HUES6 (cell line): ENCODE measurements at regions not wholly inside any gene's neighbourhood (a gene's known extent, or its start where the extent isn't known, plus 50 kb on each side); places are given as distances from the start of the nearest gene placed in this dataset.

Experiments
- H3K27ac ChIP-seq: 2 replicates; pipeline ENCODE4 v1.7.0; 2013; ENCODE audit warnings: low read depth, mild to moderate bottlenecking, low read length, inconsistent platforms
- H3K27me3 ChIP-seq: 2 replicates; pipeline ENCODE4 v1.6.1; 2013; ENCODE audit warnings: low read length; ENCODE audit not compliant: control insufficient read depth, insufficient read depth
- H3K36me3 ChIP-seq: 2 replicates; pipeline ENCODE4 v1.6.1; 2013; ENCODE audit warnings: low read length; ENCODE audit not compliant: control insufficient read depth, insufficient read depth
- H3K4me1 ChIP-seq: 2 replicates; pipeline ENCODE4 v1.6.1; 2013; ENCODE audit warnings: low read length; ENCODE audit not compliant: control insufficient read depth, insufficient read depth
- H3K4me3 ChIP-seq: 2 replicates; pipeline ENCODE4 v1.5.1; 2013; ENCODE audit warnings: low read depth, low read length
- H3K9ac ChIP-seq: one replicate; pipeline ENCODE4 v1.6.1; 2013; ENCODE audit warnings: mild to moderate bottlenecking, low read length
- H3K9me3 ChIP-seq: 2 replicates; pipeline ENCODE4 v1.6.1; 2013; ENCODE audit warnings: low read depth, low read length; ENCODE audit not compliant: control insufficient read depth, insufficient read depth

DNA sequence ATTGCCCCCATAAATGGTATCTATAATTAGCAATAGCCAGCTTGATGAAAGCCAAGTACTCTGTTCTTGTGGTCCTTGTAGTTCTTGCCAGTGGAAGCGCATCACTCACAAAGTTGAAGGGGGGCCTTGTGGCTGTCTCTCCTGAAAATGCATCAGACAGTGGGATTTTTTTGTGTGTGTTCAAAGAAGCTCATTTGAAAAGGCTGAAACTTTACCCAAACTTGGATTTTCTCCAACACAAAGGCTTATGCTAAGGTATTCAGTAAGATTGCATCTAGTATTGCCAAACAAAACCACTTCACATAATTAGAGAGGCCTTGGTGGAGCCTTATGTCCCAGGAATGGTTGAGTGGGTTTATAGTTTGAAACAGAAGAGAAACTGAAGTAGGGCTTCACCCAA lies 216.7 kb upstream of the TMTC1 start:
- Histone ChIP-seq H3K36me3 (no peaks in the 10 kb centered on the region), H3K4me1 (no peaks in the 10 kb centered on the region), H3K4me3 (no peak overlapping the region), H3K27ac (no peak overlapping the region), H3K9me3 (no peaks in the 10 kb centered on the region), H3K9ac (no peak overlapping the region), H3K27me3 (no peaks in the 10 kb centered on the region)

DNA sequence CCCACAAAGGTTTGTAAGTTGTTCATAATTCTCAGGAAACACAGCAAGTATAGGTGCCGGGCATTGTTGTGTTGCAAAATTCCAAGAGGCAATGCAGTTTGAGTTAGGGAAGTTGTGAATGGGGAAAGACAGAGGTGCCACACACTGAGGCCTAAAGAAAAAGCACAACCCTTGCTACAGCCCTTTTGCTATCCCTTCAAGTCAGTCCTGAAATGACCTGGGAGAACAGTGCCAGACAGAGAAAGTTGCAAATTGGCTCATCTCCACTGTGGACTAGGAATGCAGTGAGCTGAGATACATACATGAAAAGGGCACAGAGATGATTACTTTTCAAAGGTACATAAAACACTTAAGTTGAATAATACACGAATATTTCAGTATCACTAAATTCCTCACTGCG lies 213.3 kb upstream of the TMTC1 start:
- no peak overlapping the region for H3K9ac ChIP-seq
- no peak overlapping the region for H3K27ac ChIP-seq
- H3K4me3 ChIP-seq, result no peak overlapping the region
- H3K4me1 ChIP-seq, result no peaks in the 10 kb centered on the region
- H3K36me3 ChIP-seq, result no peaks in the 10 kb centered on the region
- H3K9me3 ChIP-seq, result no peaks in the 10 kb centered on the region
- no peaks in the 10 kb centered on the region for H3K27me3 ChIP-seq

DNA sequence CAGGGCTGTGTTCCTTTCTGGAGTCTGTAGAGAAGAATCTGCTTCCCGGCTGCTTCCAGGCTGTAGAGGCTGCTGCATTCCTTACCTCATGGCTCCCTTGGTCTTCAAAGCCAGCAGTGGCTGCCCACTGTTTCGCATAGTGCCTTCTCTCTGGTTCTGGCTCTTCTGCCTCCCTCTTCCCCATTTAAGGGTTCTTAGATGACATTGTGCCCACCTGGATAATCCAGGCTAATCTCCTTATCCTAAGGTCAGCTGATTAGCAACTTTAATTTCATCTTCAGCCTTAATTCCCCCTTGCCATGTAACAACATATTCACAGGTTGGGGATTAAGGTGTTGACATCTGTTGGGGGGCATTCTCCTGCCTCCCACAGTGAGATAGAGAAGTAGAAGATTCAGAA lies 208.6 kb upstream of the TMTC1 start:
- Histone ChIP-seq H3K27ac (no peak overlapping the region), H3K27me3 (no peaks in the 10 kb centered on the region), H3K9me3 (peaks cover 4% of the 10 kb centered on the region; the same call in 1 of the 2 replicates), H3K4me1 (no peaks in the 10 kb centered on the region), H3K4me3 (no peak overlapping the region), H3K9ac (no peak overlapping the region), H3K36me3 (no peaks in the 10 kb centered on the region)

DNA sequence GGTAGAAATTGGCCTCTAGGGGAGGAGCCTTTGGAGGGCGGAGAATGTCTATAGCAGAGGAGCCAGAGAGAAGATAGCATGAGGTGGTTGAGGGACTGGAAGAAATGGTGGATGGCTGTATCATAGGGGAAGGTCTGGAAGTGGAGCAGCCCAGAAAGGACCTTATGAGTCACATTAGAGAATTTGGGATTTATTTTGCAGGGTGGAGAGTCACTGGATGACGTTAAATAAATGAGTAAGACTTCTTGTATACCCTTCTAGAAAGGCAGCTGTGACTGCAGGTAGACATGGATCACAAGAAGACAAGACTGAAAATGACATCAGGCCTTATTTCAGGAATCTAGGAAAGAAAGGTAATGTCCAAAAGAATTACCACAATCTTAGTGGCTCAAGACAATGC lies 208.2 kb upstream of the TMTC1 start:
- no peaks in the 10 kb centered on the region for H3K36me3 ChIP-seq
- H3K27ac ChIP-seq, result no peak overlapping the region
- H3K9me3 ChIP-seq, result peaks cover 4% of the 10 kb centered on the region; the same call in 1 of the 2 replicates
- H3K27me3 ChIP-seq, result no peaks in the 10 kb centered on the region
- H3K4me1 ChIP-seq, result no peaks in the 10 kb centered on the region
- H3K9ac ChIP-seq, result no peak overlapping the region
- H3K4me3 ChIP-seq, result no peak overlapping the region

DNA sequence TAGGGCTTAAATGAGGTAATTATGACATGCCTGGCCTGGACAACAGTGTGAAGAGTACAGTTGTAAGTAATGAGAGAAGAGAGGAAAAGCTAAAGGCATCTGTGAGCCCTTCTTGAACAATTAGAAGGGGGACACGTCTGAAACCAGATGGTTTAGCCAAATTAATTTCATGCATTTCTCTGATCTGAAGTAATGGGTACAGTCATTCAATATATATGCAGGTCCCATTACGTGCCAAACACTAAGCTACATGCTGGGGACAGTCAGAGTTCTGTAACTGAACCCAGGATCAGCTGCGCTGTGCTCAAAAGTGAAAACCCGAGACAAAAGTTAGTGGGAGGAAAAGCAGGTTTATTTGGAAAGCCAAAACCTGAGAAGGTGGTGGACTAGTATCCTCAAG lies 207.2 kb upstream of the TMTC1 start:
- Histone ChIP-seq H3K9me3 (peaks cover 4% of the 10 kb centered on the region; the same call in 1 of the 2 replicates), H3K36me3 (no peaks in the 10 kb centered on the region), H3K4me3 (no peak overlapping the region), H3K27me3 (no peaks in the 10 kb centered on the region), H3K9ac (no peak overlapping the region), H3K4me1 (no peaks in the 10 kb centered on the region), H3K27ac (no peak overlapping the region)

DNA sequence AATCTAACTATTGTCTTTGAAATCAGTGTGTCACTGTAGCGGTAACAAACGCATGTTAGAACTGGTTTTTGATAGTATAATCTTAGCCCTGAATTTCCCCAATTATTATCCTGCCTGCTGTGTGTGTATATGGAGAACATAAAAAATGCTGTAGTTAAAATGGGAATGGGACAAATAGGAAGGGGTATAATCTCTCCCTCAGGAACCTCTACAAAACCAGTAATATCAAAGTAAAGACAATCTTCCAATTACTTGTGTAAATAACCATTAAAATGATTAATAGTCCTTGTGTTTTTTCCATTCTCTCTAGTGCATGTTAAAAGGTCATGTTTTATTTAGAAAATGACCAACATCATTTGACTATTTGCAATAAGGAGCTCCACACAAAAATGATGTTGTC lies 200.1 kb upstream of the TMTC1 start:
- Histone ChIP-seq H3K36me3 (no peaks in the 10 kb centered on the region), H3K4me3 (no peak overlapping the region), H3K9me3 (peaks cover 7% of the 10 kb centered on the region; the same call in 1 of the 2 replicates), H3K4me1 (no peaks in the 10 kb centered on the region), H3K27ac (no peak overlapping the region), H3K9ac (no peak overlapping the region), H3K27me3 (no peaks in the 10 kb centered on the region)

DNA sequence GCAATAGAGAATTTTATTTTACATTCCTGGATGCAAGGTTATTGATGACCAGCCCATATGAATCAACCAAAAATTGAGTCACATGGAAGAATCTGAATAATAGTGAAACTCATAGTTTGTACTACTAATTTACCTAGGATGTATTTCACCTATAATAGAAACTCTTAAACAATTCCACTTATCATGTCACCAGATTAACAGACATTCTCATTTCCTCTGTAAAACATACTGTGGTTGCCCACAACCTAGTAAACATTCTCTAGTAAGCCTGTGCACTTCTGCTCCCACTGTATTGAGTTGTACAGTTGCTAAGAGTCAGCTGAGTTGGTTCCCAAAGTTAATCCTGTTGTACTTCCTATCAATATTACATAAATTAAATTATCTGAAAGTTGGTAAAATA lies 196.6 kb upstream of the TMTC1 start:
- H3K4me1 ChIP-seq, result no peaks in the 10 kb centered on the region
- H3K27ac ChIP-seq, result no peak overlapping the region
- H3K9ac ChIP-seq, result no peak overlapping the region
- no peak overlapping the region for H3K4me3 ChIP-seq
- H3K36me3 ChIP-seq, result no peaks in the 10 kb centered on the region
- 0 out of 2 replicates have a peak, but pooled peaks cover 2% of the 10 kb centered on the region for H3K9me3 ChIP-seq
- no peaks in the 10 kb centered on the region for H3K27me3 ChIP-seq

DNA sequence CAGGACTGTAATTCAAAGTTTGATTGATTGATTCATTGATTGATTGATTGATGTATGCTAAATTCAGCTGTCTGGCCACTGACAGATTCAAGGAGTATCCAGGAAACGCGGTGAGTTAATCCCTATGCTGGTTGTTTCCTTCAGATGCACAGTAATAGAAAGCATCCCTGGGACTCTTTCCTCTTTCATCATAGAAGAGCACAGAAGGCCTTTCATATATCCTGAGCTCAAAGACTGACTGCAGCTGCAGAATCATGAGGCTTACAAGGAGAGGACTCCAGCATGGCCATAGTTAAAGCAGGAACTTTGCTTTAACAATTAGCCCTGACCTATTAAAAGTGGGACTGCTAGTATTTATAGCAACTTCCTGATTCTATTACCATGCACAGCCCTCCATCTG lies 187.7 kb upstream of the TMTC1 start:
- H3K4me3 ChIP-seq, result no peak overlapping the region
- H3K9ac ChIP-seq, result no peak overlapping the region
- H3K4me1 ChIP-seq, result no peaks in the 10 kb centered on the region
- H3K27ac ChIP-seq, result no peak overlapping the region
- no peaks in the 10 kb centered on the region for H3K27me3 ChIP-seq
- no peaks in the 10 kb centered on the region for H3K36me3 ChIP-seq
- H3K9me3 ChIP-seq, result no peaks in the 10 kb centered on the region; the same call in 1 of the 2 replicates

DNA sequence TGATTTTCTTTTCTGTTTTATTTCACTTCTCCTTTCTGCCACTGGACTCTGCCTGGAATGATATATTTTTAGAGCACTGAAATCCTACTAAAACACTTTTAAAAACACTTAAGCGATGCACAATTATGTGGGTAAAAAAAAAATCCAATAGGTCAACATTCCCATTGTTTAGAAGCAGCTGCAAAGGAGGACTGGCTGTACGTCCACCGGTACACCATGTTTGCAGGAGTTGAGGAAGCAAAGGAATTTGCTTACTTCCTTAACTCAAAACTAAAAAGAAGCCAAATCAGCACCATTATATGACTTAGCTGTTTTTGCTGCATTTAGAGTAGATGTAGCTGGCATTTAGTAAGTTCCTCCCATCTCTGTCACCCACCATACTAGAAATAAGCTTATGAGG lies 186.8 kb upstream of the TMTC1 start:
- Histone ChIP-seq H3K9ac (no peak overlapping the region), H3K4me3 (no peak overlapping the region), H3K9me3 (no peaks in the 10 kb centered on the region; the same call in 1 of the 2 replicates), H3K27ac (no peak overlapping the region), H3K4me1 (no peaks in the 10 kb centered on the region), H3K36me3 (no peaks in the 10 kb centered on the region), H3K27me3 (no peaks in the 10 kb centered on the region)

DNA sequence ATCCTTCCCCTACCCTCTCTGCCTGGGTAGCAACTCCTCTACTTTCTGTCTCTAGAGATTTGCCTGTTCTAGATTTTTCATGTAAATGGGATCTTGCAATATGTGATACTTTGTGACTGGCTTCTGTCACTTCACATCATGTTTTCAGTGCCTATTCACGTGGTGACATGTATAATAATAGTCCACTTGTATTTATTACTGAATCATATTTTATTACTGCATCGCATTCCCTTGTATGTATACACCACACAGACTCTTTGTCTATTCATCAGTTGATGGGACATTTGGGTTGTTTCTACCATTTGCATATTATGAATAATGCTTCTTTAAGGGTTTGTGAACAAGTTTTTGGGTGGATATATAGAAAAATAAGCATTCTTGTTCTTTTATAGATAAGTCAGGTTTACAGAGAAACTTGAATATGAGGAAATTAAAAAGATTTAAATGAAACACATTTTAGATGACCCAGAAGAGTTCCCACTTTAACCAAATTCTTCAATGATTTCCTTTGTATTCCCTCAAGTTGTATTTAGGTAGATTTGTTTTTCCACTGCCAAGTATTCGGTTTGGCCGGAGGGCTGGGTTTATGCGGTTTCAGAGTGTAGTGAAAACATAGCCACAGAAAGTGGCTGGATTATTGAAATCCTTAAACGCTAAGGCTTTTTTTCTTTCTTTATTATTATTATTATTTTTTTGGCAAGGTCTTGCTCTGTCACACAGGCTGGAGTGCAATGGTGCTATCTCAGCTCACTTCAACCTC lies 178.7 kb upstream of the TMTC1 start:
- H3K36me3 ChIP-seq, result no peaks in the 10 kb centered on the region
- H3K4me3 ChIP-seq, result no peak overlapping the region
- no peaks in the 10 kb centered on the region for H3K4me1 ChIP-seq
- H3K27me3 ChIP-seq, result no peaks in the 10 kb centered on the region
- H3K27ac ChIP-seq, result no peak overlapping the region
- no peak overlapping the region for H3K9ac ChIP-seq
- no peaks in the 10 kb centered on the region for H3K9me3 ChIP-seq

DNA sequence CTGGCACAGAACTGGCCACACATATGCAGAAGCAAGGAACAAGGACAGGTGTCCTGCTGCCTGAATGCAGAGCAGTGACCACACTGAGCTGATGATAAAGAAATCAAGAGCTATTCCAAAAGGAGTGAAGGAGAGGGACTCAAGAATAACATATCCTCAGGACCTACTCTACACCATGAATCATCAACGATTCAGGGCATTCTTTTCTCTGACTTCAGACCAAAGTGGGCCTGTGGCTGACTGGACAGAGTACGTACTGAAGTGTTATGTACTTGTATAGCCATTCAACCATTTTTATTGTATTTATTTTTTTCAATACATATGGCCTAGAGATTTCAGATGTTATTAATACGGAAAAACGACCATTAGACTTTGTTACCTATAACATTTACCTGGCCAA lies 177.5 kb upstream of the TMTC1 start:
- no peaks in the 10 kb centered on the region for H3K36me3 ChIP-seq
- no peaks in the 10 kb centered on the region for H3K27me3 ChIP-seq
- no peak overlapping the region for H3K4me3 ChIP-seq
- no peaks in the 10 kb centered on the region for H3K4me1 ChIP-seq
- H3K9me3 ChIP-seq, result no peaks in the 10 kb centered on the region
- H3K9ac ChIP-seq, result no peak overlapping the region
- no peak overlapping the region for H3K27ac ChIP-seq
